ENCODE measurements at regions not wholly inside any gene's neighbourhood (a gene's known extent, or its start where the extent isn't known, plus 50 kb on each side); places are given as distances from the start of the nearest gene placed in this dataset.

DNA sequence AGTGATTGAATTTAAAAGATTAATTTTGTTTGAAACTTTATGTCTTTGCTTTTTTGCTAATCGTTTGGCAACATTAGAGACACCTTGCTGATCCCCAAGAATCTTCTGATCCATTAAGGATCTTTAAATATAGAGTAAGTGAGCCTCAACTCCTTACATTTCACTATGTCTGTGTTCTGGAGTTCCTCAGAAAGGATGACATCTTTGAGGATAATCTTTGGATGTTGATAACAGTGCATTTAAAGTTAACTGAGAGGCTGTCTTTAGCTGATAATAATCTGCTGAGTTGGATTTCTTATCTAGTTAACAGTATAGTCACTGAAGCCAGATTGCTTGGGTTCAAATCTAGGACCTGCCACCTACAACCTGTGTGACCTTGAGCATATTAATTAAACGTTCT, 221.6 kb upstream of the EMCN start:
- TF ChIP-seq EZH2phosphoT487 (IDR thresholded peaks at IDR 0.05; ENCODE audit: borderline replicate concordance, low read depth) (no peak), POLR2AphosphoS5 (IDR thresholded peaks at IDR 0.05; ENCODE audit: low read depth, low read length) (no peak), TCF12 (IDR thresholded peaks at IDR 0.05) (no peak), RCOR1 (IDR thresholded peaks at IDR 0.05; ENCODE audit: low read length) (no peak), SIN3A (IDR thresholded peaks at IDR 0.05; ENCODE audit: borderline replicate concordance, low read depth, low read length) (no peak), YY1 (IDR thresholded peaks at IDR 0.05; ENCODE audit: low read depth) (no peak), TAF1 (IDR thresholded peaks at IDR 0.05; ENCODE audit: borderline replicate concordance, low read depth, low read length) (no peak), RFX5 (IDR thresholded peaks at IDR 0.05; ENCODE audit: low read length) (no peak), EP300 (IDR thresholded peaks at IDR 0.05; ENCODE audit: borderline replicate concordance in 1 of 2, low read depth in 1 of 2, low read length in 1 of 2) (no peak)
- TF ChIP-seq, protein P1, sequence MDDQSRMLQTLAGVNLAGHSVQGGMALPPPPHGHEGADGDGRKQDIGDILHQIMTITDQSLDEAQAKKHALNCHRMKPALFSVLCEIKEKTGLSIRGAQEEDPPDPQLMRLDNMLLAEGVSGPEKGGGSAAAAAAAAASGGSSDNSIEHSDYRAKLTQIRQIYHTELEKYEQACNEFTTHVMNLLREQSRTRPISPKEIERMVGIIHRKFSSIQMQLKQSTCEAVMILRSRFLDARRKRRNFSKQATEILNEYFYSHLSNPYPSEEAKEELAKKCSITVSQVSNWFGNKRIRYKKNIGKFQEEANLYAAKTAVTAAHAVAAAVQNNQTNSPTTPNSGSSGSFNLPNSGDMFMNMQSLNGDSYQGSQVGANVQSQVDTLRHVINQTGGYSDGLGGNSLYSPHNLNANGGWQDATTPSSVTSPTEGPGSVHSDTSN (IDR thresholded peaks at IDR 0.05) = no peak
- TF ChIP-seq, protein P2, sequence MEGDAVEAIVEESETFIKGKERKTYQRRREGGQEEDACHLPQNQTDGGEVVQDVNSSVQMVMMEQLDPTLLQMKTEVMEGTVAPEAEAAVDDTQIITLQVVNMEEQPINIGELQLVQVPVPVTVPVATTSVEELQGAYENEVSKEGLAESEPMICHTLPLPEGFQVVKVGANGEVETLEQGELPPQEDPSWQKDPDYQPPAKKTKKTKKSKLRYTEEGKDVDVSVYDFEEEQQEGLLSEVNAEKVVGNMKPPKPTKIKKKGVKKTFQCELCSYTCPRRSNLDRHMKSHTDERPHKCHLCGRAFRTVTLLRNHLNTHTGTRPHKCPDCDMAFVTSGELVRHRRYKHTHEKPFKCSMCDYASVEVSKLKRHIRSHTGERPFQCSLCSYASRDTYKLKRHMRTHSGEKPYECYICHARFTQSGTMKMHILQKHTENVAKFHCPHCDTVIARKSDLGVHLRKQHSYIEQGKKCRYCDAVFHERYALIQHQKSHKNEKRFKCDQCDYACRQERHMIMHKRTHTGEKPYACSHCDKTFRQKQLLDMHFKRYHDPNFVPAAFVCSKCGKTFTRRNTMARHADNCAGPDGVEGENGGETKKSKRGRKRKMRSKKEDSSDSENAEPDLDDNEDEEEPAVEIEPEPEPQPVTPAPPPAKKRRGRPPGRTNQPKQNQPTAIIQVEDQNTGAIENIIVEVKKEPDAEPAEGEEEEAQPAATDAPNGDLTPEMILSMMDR (IDR thresholded peaks at IDR 0.05) = no peak
- TF ChIP-seq, protein P3, sequence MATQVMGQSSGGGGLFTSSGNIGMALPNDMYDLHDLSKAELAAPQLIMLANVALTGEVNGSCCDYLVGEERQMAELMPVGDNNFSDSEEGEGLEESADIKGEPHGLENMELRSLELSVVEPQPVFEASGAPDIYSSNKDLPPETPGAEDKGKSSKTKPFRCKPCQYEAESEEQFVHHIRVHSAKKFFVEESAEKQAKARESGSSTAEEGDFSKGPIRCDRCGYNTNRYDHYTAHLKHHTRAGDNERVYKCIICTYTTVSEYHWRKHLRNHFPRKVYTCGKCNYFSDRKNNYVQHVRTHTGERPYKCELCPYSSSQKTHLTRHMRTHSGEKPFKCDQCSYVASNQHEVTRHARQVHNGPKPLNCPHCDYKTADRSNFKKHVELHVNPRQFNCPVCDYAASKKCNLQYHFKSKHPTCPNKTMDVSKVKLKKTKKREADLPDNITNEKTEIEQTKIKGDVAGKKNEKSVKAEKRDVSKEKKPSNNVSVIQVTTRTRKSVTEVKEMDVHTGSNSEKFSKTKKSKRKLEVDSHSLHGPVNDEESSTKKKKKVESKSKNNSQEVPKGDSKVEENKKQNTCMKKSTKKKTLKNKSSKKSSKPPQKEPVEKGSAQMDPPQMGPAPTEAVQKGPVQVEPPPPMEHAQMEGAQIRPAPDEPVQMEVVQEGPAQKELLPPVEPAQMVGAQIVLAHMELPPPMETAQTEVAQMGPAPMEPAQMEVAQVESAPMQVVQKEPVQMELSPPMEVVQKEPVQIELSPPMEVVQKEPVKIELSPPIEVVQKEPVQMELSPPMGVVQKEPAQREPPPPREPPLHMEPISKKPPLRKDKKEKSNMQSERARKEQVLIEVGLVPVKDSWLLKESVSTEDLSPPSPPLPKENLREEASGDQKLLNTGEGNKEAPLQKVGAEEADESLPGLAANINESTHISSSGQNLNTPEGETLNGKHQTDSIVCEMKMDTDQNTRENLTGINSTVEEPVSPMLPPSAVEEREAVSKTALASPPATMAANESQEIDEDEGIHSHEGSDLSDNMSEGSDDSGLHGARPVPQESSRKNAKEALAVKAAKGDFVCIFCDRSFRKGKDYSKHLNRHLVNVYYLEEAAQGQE (IDR thresholded peaks at IDR 0.05; ENCODE audit: low read depth, low read length) = no peak
- TF ChIP-seq, protein P4, sequence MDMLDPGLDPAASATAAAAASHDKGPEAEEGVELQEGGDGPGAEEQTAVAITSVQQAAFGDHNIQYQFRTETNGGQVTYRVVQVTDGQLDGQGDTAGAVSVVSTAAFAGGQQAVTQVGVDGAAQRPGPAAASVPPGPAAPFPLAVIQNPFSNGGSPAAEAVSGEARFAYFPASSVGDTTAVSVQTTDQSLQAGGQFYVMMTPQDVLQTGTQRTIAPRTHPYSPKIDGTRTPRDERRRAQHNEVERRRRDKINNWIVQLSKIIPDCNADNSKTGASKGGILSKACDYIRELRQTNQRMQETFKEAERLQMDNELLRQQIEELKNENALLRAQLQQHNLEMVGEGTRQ (IDR thresholded peaks at IDR 0.05; ENCODE audit: borderline replicate concordance, low read depth, low read length) = no peak

Data from SK-N-SH (cell line).